Thyroid gland (tissue), 4 donors: ENCODE measurements at regions not wholly inside any gene's neighbourhood (a gene's known extent, or its start where the extent isn't known, plus 50 kb on each side); places are given as distances from the start of the nearest gene placed in this dataset.

Source experiments
- POLR2A ChIP-seq, 2 donors: fragments of 450-650 bp; IDR thresholded peaks; one replicate each; pipeline ENCODE4 v1.6.1; 2017; ENCODE audit warnings: antibody characterized with exemption in 2 of 2, mild to moderate bottlenecking in 2 of 2, moderate library complexity in 1 of 2
- TF ChIP-seq, protein P1 (sequence below), 6 experiments: fragments of 200-600 bp in 3 of 6; fragments of 450-650 bp in 3 of 6; sonication (generic) in 3 of 6; IDR thresholded peaks; one replicate each; pipeline ENCODE4 v1.5.1; 2016 to 2019; ENCODE audit warnings: antibody characterized with exemption in 6 of 6, mild to moderate bottlenecking in 2 of 6, inconsistent platforms in 1 of 6, moderate library complexity in 1 of 6

GRCh38 chr3:137222736-137223225 lies 265.0 kb downstream of the IL20RB start:
- TF ChIP-seq, protein P1, sequence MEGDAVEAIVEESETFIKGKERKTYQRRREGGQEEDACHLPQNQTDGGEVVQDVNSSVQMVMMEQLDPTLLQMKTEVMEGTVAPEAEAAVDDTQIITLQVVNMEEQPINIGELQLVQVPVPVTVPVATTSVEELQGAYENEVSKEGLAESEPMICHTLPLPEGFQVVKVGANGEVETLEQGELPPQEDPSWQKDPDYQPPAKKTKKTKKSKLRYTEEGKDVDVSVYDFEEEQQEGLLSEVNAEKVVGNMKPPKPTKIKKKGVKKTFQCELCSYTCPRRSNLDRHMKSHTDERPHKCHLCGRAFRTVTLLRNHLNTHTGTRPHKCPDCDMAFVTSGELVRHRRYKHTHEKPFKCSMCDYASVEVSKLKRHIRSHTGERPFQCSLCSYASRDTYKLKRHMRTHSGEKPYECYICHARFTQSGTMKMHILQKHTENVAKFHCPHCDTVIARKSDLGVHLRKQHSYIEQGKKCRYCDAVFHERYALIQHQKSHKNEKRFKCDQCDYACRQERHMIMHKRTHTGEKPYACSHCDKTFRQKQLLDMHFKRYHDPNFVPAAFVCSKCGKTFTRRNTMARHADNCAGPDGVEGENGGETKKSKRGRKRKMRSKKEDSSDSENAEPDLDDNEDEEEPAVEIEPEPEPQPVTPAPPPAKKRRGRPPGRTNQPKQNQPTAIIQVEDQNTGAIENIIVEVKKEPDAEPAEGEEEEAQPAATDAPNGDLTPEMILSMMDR (IDR thresholded peaks at IDR 0.05), result no peak
- no peak for TF ChIP-seq POLR2A (IDR thresholded peaks at IDR 0.05)
